ENCODE measurements at regions not wholly inside any gene's neighbourhood (a gene's known extent, or its start where the extent isn't known, plus 50 kb on each side); places are given as distances from the start of the nearest gene placed in this dataset.

DNA sequence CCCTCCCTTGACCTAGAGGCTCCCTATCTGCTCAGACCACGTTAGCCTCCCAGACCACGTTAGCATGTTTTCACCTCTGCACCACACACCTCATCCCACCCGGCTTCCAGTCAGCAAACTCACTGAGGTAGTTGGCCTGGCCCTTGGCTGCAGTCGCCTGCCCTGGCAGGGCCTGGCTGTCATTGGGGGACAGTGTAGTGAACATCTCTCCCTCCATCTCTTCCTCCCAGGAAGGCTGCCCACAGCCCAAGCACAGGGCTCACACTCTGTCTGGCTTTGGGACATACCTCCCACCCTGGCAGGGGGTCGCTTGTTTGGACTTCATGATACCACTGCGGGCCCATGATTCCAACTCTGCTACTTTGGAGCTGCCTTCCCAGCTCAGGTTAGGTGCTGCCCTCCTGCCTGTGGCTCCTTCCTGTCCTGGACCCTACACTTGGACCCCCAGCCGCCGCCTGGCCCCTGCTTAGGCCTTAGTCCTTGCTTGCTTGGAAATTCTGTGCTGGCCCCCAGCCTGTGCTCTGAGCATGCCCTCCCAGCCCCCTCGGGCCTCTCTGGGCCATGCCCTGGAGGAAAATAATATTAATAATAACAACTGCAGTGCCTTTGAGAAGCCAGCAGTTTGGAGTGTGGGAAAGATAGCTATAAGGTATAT is 167.7 kb downstream of the COPRS start:
- H3K27me3 Mint-ChIP-seq, result no peaks in the 10 kb centered on the region
- H3K4me1 Mint-ChIP-seq, result no peaks in the 10 kb centered on the region
- DNase-seq (no peak), ATAC-seq (no peak)
- no peaks in the 10 kb centered on the region for H3K36me3 Mint-ChIP-seq (ENCODE audit: low read depth)
- H3K4me3 Mint-ChIP-seq, result no peak overlapping the region
- ChIA-PET CTCF (interaction anchor here (0.6 kb wide), 1 partner anchor 139 kb away, joined by 3 read pairs; no protein-coding TSS in a partner anchor), POLR2A (interaction anchor here (0.6 kb wide), 1 partner anchor 1467 kb away, joined by 6 read pairs; no protein-coding TSS in a partner anchor)
- intact Hi-C loops (cut with DNase I, micrococcal nuclease), result loop anchor here in 1 of 2 experiments (10.0 kb wide), 1 partner anchor 63 kb away; no protein-coding TSS in a partner anchor
- no peak overlapping the region for H3K27ac Mint-ChIP-seq
- H3K9me3 Mint-ChIP-seq (ENCODE audit: low read depth), result no peaks in the 10 kb centered on the region

DNA sequence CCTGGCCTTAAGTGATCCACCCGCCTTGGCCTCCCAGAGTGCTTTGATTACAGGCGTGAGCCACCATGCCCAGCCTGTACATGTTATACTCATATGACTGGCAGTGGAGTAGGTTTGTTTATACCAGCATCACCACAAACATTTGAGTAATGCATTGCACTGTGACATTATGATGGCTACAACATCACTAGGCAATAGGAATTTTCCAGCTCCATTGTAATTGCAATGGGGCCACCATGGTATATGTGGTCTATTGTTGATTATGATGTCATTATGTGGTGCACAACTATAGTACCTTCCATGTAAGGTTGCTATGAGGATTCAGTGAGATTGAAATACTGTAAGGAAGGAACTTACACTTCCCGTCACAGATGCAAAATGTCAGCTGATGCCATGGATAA is 168.9 kb downstream of the COPRS start:
- Mint-ChIP-seq H3K4me1 (no peaks in the 10 kb centered on the region), H3K27ac (no peak overlapping the region), H3K4me3 (no peak overlapping the region), H3K27me3 (peaks cover under 1% of the 10 kb centered on the region), H3K9me3 (ENCODE audit: low read depth) (no peaks in the 10 kb centered on the region), H3K36me3 (ENCODE audit: low read depth) (no peaks in the 10 kb centered on the region)
- intact Hi-C loops (cut with DNase I, micrococcal nuclease), result loop anchor here in 1 of 2 experiments (10.0 kb wide), 1 partner anchor 65 kb away; no protein-coding TSS in a partner anchor
- ATAC-seq (peak; percentile 33), DNase-seq (no peak)
- CTCF ChIA-PET, result no interaction called here
- POLR2A ChIA-PET, result no interaction called here

DNA sequence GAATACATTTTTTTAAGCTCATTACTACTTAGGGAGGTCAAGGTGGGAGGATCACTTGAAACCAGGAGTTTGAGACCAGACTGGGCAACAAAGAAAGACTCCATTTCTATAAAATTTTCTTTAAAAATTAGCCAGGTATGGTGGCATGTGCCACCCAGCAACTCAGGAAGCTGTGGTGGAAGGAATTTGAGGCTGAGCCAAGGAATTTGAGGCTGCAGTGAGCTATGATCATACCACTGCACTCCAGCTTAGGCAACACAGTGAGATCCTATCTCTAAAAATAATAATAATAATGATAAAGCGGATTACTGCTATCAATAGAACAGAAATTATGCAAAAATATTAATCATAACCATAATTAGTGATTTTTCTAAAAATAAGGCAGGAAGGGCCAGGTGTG is 170.3 kb downstream of the COPRS start:
- intact Hi-C loops (cut with DNase I, micrococcal nuclease), result loop anchor here in 1 of 2 experiments (10.0 kb wide), 1 partner anchor 216 kb away; the partner anchor contains the start of gene UTP6
- no peaks in the 10 kb centered on the region for H3K4me1 Mint-ChIP-seq

DNA sequence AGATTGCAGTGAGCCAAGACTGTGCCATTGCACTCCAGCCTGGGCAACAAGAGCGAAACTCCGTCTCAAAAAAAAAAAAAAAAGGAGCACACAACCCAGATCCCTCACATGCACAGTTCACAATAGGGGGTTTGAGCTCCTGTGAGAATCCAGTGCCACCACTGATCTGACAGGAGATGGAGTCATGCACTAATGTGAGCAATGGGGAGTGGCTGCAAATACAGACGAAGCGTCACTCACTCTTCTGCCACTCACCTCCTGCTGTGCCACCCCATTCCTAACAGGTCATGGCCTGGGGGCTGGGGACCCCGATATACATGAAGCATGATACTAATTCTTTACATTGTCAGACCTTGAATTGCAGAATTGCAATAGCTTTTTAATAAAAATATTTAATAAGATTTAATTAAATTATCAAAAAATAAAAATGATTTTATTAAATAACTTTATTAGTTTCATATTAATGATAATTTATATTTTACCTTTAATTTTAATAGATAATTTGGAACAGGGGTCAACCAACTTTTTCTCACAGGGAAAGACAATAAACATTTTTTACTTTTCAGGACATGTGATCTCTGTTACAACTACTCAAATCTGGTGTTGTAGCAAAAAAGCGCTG is 171.4 kb downstream of the COPRS start:
- no peaks in the 10 kb centered on the region for H3K4me1 Mint-ChIP-seq
- CTCF ChIA-PET, result interaction anchor here (0.6 kb wide), 1 partner anchor 96 kb away, joined by 3 read pairs; no protein-coding TSS in a partner anchor
- intact Hi-C loops (cut with DNase I, micrococcal nuclease), result loop anchor here in 1 of 2 experiments (10.0 kb wide), 1 partner anchor 217 kb away; the partner anchor contains the start of gene UTP6

More for the DNA sequence above, 170.3 kb downstream of the COPRS start:
- Mint-ChIP-seq H3K27ac (no peak overlapping the region), H3K9me3 (ENCODE audit: low read depth) (no peaks in the 10 kb centered on the region), H3K4me3 (no peak overlapping the region), H3K27me3 (peaks cover 11% of the 10 kb centered on the region), H3K36me3 (ENCODE audit: low read depth) (no peaks in the 10 kb centered on the region)
- ChIA-PET CTCF (interaction anchor here (0.6 kb wide), 2 partner anchors 10 to 671 kb away, joined by 3 to 4 read pairs; no protein-coding TSS in a partner anchor), POLR2A (interaction anchor here (1.0 kb wide), 1 partner anchor 11 kb away, joined by 3 read pairs; no protein-coding TSS in a partner anchor)
- DNase-seq (no peak), ATAC-seq (no peak)

DNA sequence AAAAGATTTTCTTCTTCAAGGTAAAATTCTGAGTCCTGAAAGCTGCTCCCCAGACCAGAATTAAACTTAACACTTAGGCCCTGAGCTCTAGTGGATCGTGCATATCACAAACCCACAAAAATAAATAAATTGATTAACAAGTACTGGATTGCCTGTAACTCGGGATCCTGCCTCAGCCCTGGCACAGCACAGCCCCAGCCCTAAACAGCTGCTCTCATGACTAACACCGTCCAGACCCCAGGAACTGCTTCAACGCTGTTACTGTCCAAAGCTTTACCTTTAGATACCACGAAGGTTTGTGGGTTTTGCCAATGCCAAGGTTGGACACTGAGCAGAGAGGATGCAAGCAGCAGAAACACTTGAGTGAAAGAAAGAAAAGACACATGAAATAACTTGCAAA is 172.5 kb downstream of the COPRS start:
- no peak overlapping the region for H3K27ac Mint-ChIP-seq
- no peaks in the 10 kb centered on the region for H3K4me1 Mint-ChIP-seq
- ChIA-PET POLR2A (no interaction called here), CTCF (no interaction called here)
- no peaks in the 10 kb centered on the region for H3K36me3 Mint-ChIP-seq (ENCODE audit: low read depth)
- no peaks in the 10 kb centered on the region for H3K9me3 Mint-ChIP-seq (ENCODE audit: low read depth)
- peaks cover 21% of the 10 kb centered on the region for H3K27me3 Mint-ChIP-seq
- DNase-seq, result no peak
- H3K4me3 Mint-ChIP-seq, result no peak overlapping the region
- intact Hi-C loops (cut with DNase I, micrococcal nuclease), result loop anchor here in 1 of 2 experiments (10.0 kb wide), 1 partner anchor 218 kb away; the partner anchor contains the start of gene UTP6
- no peak for ATAC-seq

More for the DNA sequence above, 171.4 kb downstream of the COPRS start:
- H3K27me3 Mint-ChIP-seq, result peaks cover 16% of the 10 kb centered on the region
- H3K27ac Mint-ChIP-seq, result no peak overlapping the region
- H3K4me3 Mint-ChIP-seq, result no peak overlapping the region
- ATAC-seq (no peak), DNase-seq (no peak)
- no peaks in the 10 kb centered on the region for H3K36me3 Mint-ChIP-seq (ENCODE audit: low read depth)
- POLR2A ChIA-PET, result no interaction called here
- H3K9me3 Mint-ChIP-seq (ENCODE audit: low read depth), result no peaks in the 10 kb centered on the region

DNA sequence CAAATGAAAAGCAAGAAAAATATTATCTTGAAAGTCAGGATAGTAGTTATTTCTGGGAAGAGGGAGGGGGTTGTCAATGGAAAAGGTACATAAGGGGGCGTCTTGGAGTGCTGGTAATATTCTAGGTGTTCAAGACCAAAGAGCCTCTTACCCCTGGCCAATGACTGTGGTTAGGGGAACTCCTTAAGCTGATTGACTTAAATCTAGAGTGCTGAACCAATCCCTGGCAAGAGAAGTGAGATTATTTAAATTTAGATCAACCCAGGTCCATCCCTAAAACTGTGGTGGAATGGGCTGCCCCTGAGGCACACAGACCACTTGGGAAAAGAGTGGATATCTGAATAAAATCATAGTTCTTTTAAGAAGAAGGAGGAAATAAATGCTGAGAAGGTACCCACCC is 174.1 kb downstream of the COPRS start:
- ChIA-PET CTCF (no interaction called here), POLR2A (no interaction called here)
- Mint-ChIP-seq H3K27me3 (peaks cover 26% of the 10 kb centered on the region), H3K4me1 (peaks cover 8% of the 10 kb centered on the region), H3K9me3 (ENCODE audit: low read depth) (no peaks in the 10 kb centered on the region), H3K36me3 (ENCODE audit: low read depth) (no peaks in the 10 kb centered on the region), H3K27ac (no peak overlapping the region), H3K4me3 (no peak overlapping the region)
- intact Hi-C loops (cut with DNase I, micrococcal nuclease), result loop anchor here in 1 of 2 experiments (10.0 kb wide), 1 partner anchor 220 kb away; the partner anchor contains the start of gene UTP6
- no peak for DNase-seq
- ATAC-seq, result no peak

DNA sequence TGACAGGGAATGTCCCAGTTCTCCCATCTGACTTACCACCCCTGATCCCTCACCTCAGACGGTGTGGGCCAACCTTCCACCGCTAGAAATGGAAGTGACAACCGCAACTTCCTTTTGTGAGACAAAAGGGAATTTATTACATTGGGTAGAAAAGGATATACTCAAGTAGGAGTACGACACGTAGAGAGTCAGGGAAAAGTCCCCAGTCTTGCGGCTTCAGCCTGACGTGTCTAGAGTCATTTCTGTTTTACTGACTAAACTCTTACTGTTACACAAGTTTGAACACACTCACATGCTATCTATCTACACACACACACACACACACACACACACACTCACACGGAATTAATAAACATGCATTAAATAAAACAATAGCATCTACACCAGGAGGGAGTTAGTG is 178.9 kb downstream of the COPRS start:
- H3K27ac Mint-ChIP-seq, result peak overlapping the region; percentile 27
- peaks cover 15% of the 10 kb centered on the region for H3K4me1 Mint-ChIP-seq
- intact Hi-C loops (cut with DNase I, micrococcal nuclease), result loop anchor here in 1 of 2 experiments (1.0 to 10.0 kb wide), 3 partner anchors 129 to 359 kb away; partner anchors contain the start of genes EVI2A and UTP6
- ChIA-PET CTCF (no interaction called here), POLR2A (no interaction called here)
- peaks cover 41% of the 10 kb centered on the region for H3K27me3 Mint-ChIP-seq
- ATAC-seq, result peak; percentile 93
- no peaks in the 10 kb centered on the region for H3K9me3 Mint-ChIP-seq (ENCODE audit: low read depth)
- H3K4me3 Mint-ChIP-seq, result peak overlapping the region; percentile 5
- peak; percentile 80 for DNase-seq
- H3K36me3 Mint-ChIP-seq (ENCODE audit: low read depth), result no peaks in the 10 kb centered on the region

DNA sequence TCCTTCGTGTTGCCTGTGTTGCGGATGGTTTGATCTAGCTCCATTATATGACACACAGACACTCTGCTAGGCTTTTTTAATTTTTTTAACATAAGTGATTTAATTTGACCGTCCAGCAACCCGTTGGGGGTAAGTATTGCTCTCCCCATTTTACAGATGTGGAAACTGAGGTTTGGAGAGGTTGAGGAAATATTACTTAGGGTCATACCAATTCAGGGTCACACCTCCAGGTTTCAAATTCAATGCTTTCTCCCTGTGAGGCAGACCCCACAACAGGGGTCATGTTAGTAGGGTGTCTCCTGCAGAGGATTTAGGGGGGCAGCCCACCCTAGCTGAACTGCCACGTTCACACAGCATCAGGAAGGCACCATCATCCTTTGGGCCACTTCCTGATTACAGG is 179.4 kb downstream of the COPRS start:
- no peak overlapping the region for H3K27ac Mint-ChIP-seq
- POLR2A ChIA-PET, result no interaction called here
- DNase-seq, result no peak
- H3K9me3 Mint-ChIP-seq (ENCODE audit: low read depth), result no peaks in the 10 kb centered on the region
- no peak overlapping the region for H3K4me3 Mint-ChIP-seq
- peaks cover 40% of the 10 kb centered on the region for H3K27me3 Mint-ChIP-seq
- ATAC-seq, result no peak
- H3K36me3 Mint-ChIP-seq (ENCODE audit: low read depth), result no peaks in the 10 kb centered on the region
- CTCF ChIA-PET, result no interaction called here
- H3K4me1 Mint-ChIP-seq, result peaks cover 18% of the 10 kb centered on the region
- intact Hi-C loops (cut with DNase I, micrococcal nuclease), result loop anchor here in 1 of 2 experiments (1.0 to 10.0 kb wide), 3 partner anchors 129 to 358 kb away; partner anchors contain the start of genes EVI2A and UTP6

DNA sequence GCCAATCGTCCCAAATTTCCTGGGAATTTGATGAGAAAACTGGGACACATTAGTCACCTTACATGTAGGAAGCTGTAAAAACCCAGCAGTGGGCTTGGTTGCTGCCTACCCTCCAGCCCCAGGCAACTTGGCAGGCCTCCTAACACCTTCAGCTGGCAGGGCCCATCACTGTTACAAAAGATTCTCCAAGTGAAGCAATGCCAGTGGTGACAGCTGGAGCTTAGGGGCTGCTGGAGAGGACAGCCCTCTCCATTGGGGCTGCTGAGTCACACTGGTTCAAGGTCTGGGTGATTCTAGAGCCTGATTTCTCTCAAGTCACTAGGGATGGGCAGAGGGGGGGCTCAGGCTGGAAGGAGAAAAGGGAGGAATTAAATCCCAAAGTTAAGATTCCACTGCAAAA is 180.6 kb downstream of the COPRS start:
- ChIA-PET CTCF (interaction anchor here (0.7 kb wide), 1 partner anchor 180 kb away, joined by 3 read pairs; no protein-coding TSS in a partner anchor), POLR2A (interaction anchor here (0.9 kb wide), 1 partner anchor 11 kb away, joined by 3 read pairs; no protein-coding TSS in a partner anchor)
- ATAC-seq (no peak), DNase-seq (no peak)
- Mint-ChIP-seq H3K27ac (no peak overlapping the region), H3K4me3 (no peak overlapping the region), H3K27me3 (peaks cover 38% of the 10 kb centered on the region), H3K36me3 (ENCODE audit: low read depth) (no peaks in the 10 kb centered on the region), H3K4me1 (peaks cover 18% of the 10 kb centered on the region), H3K9me3 (ENCODE audit: low read depth) (no peaks in the 10 kb centered on the region)
- intact Hi-C loops (cut with DNase I, micrococcal nuclease), result no loop called here

DNA sequence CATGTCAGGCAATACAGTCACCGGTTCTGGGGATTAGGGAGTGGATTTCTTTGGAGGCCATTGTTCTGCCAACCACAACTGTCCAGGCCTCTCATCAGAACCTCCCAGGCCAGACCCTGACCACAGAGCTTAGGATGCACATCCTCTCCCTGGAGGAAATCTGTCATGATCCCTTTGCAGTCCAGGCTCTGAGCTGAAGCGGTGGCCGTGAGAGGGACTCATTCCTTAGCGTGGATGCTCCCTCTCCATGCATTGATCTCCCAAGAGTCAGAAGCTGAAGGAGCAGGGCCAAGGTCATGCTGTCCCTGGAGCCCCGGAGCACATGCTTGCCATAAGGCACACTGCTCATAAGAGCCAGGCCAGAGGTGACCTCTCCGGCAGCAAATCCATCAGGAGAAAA is 181.4 kb downstream of the COPRS start:
- intact Hi-C loops (cut with DNase I, micrococcal nuclease), result no loop called here
- H3K9me3 Mint-ChIP-seq (ENCODE audit: low read depth), result no peaks in the 10 kb centered on the region
- ChIA-PET CTCF (no interaction called here), POLR2A (interaction anchor here (0.6 to 0.9 kb wide), 2 partner anchors 11 to 53 kb away, joined by 3 read pairs; no protein-coding TSS in a partner anchor)
- peaks cover 18% of the 10 kb centered on the region for H3K4me1 Mint-ChIP-seq
- H3K4me3 Mint-ChIP-seq, result no peak overlapping the region
- no peak overlapping the region for H3K27ac Mint-ChIP-seq
- no peak for ATAC-seq
- H3K36me3 Mint-ChIP-seq (ENCODE audit: low read depth), result no peaks in the 10 kb centered on the region
- DNase-seq, result no peak
- H3K27me3 Mint-ChIP-seq, result peaks cover 39% of the 10 kb centered on the region

DNA sequence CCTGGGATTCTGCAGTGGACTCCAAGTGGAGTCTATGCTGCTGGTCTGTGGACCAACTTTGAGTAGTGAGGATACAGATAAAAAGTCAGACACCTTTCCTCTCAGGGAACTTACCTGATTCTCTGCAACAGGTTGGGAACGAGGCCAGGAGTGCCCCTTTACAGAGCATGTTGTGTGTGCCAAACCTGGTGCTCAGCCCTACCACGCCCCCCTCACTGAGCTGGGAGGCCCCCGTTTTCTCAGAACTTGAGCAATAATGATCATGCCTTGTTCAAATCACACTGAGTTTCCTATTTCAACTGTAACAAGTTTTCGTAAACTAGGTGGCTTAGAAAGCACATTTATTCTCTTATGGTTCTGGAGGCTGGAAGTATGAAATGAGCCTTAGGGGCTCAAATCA is 182.0 kb downstream of the COPRS start:
- no peak for ATAC-seq
- POLR2A ChIA-PET, result interaction anchor here (0.6 kb wide), 1 partner anchor 54 kb away, joined by 3 read pairs; no protein-coding TSS in a partner anchor

More for the DNA sequence above, 182.0 kb downstream of the COPRS start:
- Mint-ChIP-seq H3K4me1 (peaks cover 18% of the 10 kb centered on the region), H3K36me3 (ENCODE audit: low read depth) (no peaks in the 10 kb centered on the region), H3K27me3 (peaks cover 40% of the 10 kb centered on the region), H3K9me3 (ENCODE audit: low read depth) (no peaks in the 10 kb centered on the region), H3K27ac (no peak overlapping the region), H3K4me3 (no peak overlapping the region)
- CTCF ChIA-PET, result no interaction called here
- no peak for DNase-seq
- intact Hi-C loops (cut with DNase I, micrococcal nuclease), result no loop called here

Measured in activated CD4-positive, alpha-beta T cell treated with anti-CD3 and anti-CD28 coated beads for 36 hours (primary cell).